AG04450 (cell line): ENCODE measurements at regions not wholly inside any gene's neighbourhood (a gene's known extent, or its start where the extent isn't known, plus 50 kb on each side); places are given as distances from the start of the nearest gene placed in this dataset.

Source experiments
- CTCF ChIA-PET: fragments of 300-600, 350-600 bp; formaldehyde crosslinking; extraction: SDS; loops from one replicate; lab custom pipeline; 2022; ENCODE audit warnings: antibody characterized with exemption, inconsistent platforms; lab: Charles Lee
- POLR2A ChIA-PET: fragments of 350-600 bp; formaldehyde crosslinking; extraction: SDS; loops from one replicate; lab custom pipeline; 2021; ENCODE audit warnings: antibody characterized with exemption, inconsistent platforms; lab: Yijun Ruan, JAX
- DNase-seq: peaks from one replicate; pipeline ENCODE4 v3.0.0-alpha.2; 2011; ENCODE audit warnings: low read depth, low spot score
- H3K27ac ChIP-seq: one replicate; pipeline ENCODE4 v1.5.1; 2012; ENCODE audit warnings: low read depth, low read length, control low read depth
- H3K27me3 ChIP-seq: one replicate; pipeline ENCODE4 v1.6.0; 2012; ENCODE audit warnings: low read length; ENCODE audit not compliant: control insufficient read depth, insufficient read depth
- H3K4me3 ChIP-seq: 2 replicates; pipeline ENCODE4 v1.5.1; 2011; ENCODE audit warnings: mild to moderate bottlenecking, low read depth, low read length, control low read depth
- H3K9me3 ChIP-seq: 2 replicates; pipeline ENCODE4 v1.5.1; 2012; ENCODE audit warnings: low read length; ENCODE audit not compliant: control insufficient read depth, insufficient read depth
- TF ChIP-seq, protein P1 (sequence below): IDR thresholded peaks from 2 replicates; pipeline ENCODE4 v1.5.1; 2011; ENCODE audit warnings: low read depth, low read length, control low read depth, inconsistent platforms

- CTCF ChIA-PET, result interaction anchor here (1.6 to 3.1 kb wide), 2 partner anchors 170 to 205 kb away, joined by 4 to 11 read pairs; partner anchors contain the start of gene CXCL2
- no peak for DNase-seq
- Histone ChIP-seq H3K27me3 (no peaks in the 10 kb centered on the region), H3K27ac (no peak overlapping the region), H3K4me3 (no peak overlapping the region), H3K9me3 (no peaks in the 10 kb centered on the region)
- TF ChIP-seq, protein P1, sequence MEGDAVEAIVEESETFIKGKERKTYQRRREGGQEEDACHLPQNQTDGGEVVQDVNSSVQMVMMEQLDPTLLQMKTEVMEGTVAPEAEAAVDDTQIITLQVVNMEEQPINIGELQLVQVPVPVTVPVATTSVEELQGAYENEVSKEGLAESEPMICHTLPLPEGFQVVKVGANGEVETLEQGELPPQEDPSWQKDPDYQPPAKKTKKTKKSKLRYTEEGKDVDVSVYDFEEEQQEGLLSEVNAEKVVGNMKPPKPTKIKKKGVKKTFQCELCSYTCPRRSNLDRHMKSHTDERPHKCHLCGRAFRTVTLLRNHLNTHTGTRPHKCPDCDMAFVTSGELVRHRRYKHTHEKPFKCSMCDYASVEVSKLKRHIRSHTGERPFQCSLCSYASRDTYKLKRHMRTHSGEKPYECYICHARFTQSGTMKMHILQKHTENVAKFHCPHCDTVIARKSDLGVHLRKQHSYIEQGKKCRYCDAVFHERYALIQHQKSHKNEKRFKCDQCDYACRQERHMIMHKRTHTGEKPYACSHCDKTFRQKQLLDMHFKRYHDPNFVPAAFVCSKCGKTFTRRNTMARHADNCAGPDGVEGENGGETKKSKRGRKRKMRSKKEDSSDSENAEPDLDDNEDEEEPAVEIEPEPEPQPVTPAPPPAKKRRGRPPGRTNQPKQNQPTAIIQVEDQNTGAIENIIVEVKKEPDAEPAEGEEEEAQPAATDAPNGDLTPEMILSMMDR, result no peak
- POLR2A ChIA-PET, result no interaction called here
These were observed 52.5 kb downstream of the PF4 start for GRCh38 chr4:73929278-73929677.

DNA sequence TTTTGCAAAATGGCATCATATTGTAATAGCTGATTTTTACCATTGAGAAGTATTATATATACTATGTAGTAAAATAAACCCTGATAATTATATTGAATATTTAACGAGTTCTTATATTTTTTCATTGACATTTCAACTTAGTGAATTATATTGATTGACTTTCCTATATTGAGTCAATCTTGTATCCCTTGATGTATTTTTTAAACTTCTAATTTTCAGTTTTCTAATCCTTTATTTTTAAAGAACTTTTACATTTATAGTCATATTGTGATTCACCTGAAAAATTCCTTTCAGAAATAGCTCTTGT, 54.4 kb downstream of the CXCL1 start:
- DNase-seq, result no peak
- CTCF ChIA-PET, result interaction anchor here (0.7 to 4.7 kb wide), 15 partner anchors 9 to 583 kb away, joined by 3 to 50 read pairs (median 5); partner anchors contain the start of gene CXCL3
- no peak overlapping the region for H3K27ac ChIP-seq
- H3K9me3 ChIP-seq, result no peaks in the 10 kb centered on the region
- POLR2A ChIA-PET, result no interaction called here
- no peaks in the 10 kb centered on the region for H3K27me3 ChIP-seq
- TF ChIP-seq, protein P1, result no peak
- H3K4me3 ChIP-seq, result no peak overlapping the region

DNA sequence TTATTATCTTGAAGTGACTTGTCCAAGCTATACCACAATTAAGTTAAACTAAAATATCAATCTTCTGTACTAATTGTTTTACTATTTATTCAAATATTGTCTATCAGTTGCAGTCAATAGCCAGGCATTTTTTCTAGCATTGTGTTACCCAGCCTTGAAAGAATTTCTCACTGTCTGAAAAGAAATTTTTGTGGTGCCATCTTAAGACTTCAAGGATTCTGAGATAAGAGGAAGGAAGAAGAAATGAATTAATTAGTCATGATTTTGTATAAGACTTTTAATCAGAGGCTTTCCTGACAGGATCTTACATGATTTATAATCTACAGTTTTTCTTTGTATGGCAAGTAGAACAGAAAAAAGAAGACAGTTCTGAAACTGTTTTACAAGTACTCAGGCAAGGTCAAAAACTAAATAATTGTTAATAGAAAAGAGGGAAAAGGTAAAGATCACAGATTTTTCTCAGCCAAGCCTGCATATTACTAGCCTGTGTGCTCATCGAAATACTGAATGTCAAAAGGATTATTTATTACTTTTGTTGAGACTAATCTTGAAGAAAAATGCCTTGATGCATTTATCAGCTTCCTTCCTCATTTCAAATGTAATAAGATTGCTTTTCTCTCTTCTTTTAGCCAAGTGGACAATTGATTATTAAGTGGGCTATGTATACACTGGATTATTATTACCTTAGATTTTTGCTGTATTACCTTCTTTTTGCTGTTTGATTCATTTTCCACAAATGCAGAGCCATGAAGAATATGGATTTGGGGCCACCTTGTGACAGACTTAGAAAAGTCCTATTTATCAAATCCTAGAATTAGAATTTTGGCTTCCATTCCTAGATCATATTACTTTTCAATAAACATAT, 53.8 kb downstream of the CXCL1 start:
- POLR2A ChIA-PET, result interaction anchor here (0.6 kb wide), 1 partner anchor 314 kb away, joined by 3 read pairs; no protein-coding TSS in a partner anchor
- Histone ChIP-seq H3K4me3 (no peak overlapping the region), H3K27me3 (no peaks in the 10 kb centered on the region), H3K9me3 (no peaks in the 10 kb centered on the region), H3K27ac (no peak overlapping the region)
- no peak for DNase-seq
- CTCF ChIA-PET, result interaction anchor here (0.6 to 4.7 kb wide), 18 partner anchors 9 to 349 kb away, joined by 3 to 50 read pairs (median 4); partner anchors contain the start of gene CXCL3
- TF ChIP-seq, protein P1, result peak; percentile 54

GRCh38 chr4:73922317-73922716, 53.1 kb downstream of the CXCL1 start:
- POLR2A ChIA-PET, result interaction anchor here (0.6 kb wide), 1 partner anchor 313 kb away, joined by 3 read pairs; no protein-coding TSS in a partner anchor

More at GRCh38 chr4:73922317-73922716, 53.1 kb downstream of the CXCL1 start:
- no peak overlapping the region for H3K4me3 ChIP-seq
- DNase-seq, result no peak
- H3K27me3 ChIP-seq, result no peaks in the 10 kb centered on the region
- no peaks in the 10 kb centered on the region for H3K9me3 ChIP-seq
- H3K27ac ChIP-seq, result no peak overlapping the region
- TF ChIP-seq, protein P1, result no peak
- CTCF ChIA-PET, result interaction anchor here (0.7 to 4.7 kb wide), 13 partner anchors 8 to 1592 kb away, joined by 3 to 50 read pairs (median 4); partner anchors contain the start of genes CXCL3, RCHY1 and THAP6
